ENCODE measurements at regions not wholly inside any gene's neighbourhood (a gene's known extent, or its start where the extent isn't known, plus 50 kb on each side); places are given as distances from the start of the nearest gene placed in this dataset.

GRCh38 chr14:98803196-98803595 is 468.8 kb downstream of the BCL11B start:
- TF ChIP-seq CTCF (IDR thresholded peaks at IDR 0.05) = no peak
- no peak for TF ChIP-seq POLR2A (IDR thresholded peaks at IDR 0.05)

Data from breast epithelium (tissue), 3 donors.